GM12878 (cell line): ENCODE measurements at regions not wholly inside any gene's neighbourhood (a gene's known extent, or its start where the extent isn't known, plus 50 kb on each side); places are given as distances from the start of the nearest gene placed in this dataset.

Experiments used
- ATAC-seq: fragments of 200-7000 bp; cut with Tn5 transposase; 3 replicates; pipeline ENCODE4 v1.9.1; 2020; ENCODE audit warnings: mild to moderate bottlenecking, moderate library complexity
- BruUV-seq: library from RNA; stranded (reverse); fragments of 400-500 nt; replicated peaks from 2 replicates; lab custom pipeline; 2021; lab: Mats Ljungman, UMichigan
- CTCF ChIA-PET: fragments of 300-600 bp; sonication (Branson Sonifier 250); formaldehyde crosslinking; extraction: SDS; loops from one replicate; lab custom pipeline; 2021; ENCODE audit warnings: inconsistent platforms; lab: Yijun Ruan, JAX
- POLR2A ChIA-PET: fragments of 350-600 bp; formaldehyde crosslinking; extraction: SDS; loops from one replicate; lab custom pipeline; 2021; ENCODE audit warnings: inconsistent platforms; lab: Charles Lee
- RAD21 ChIA-PET: fragments of 300-600 bp; sonication (Branson Sonifier 250); formaldehyde crosslinking; loops from one replicate; lab custom pipeline; 2023; ENCODE audit warnings: antibody characterized with exemption; ENCODE audit not compliant: unreplicated experiment; lab: Charles Lee
- SMC1A ChIA-PET: fragments of 300-600 bp; sonication (Branson Sonifier 250); formaldehyde crosslinking; loops from one replicate; lab custom pipeline; 2023; ENCODE audit not compliant: unreplicated experiment, uncharacterized antibody; lab: Charles Lee
- DNase-seq: peaks from one replicate; pipeline ENCODE4 v3.0.0-alpha.2; 2011; ENCODE audit warnings: low read depth, low spot score
- FAIRE-seq: peaks from 3 replicates; lab custom pipeline; 2011; peaks lifted over from hg19 to GRCh38; lab: Jason Lieb, UNC
- H2AFZ ChIP-seq: 2 replicates; pipeline ENCODE4 v1.6.0; 2011; ENCODE audit warnings: low read depth, low read length, control low read depth; ENCODE audit not compliant: control insufficient read depth
- H3K27ac ChIP-seq: 2 replicates; pipeline ENCODE4 v1.5.1; 2011; ENCODE audit warnings: control low read depth; ENCODE audit not compliant: control insufficient read depth, insufficient read depth
- H3K27me3 ChIP-seq, 2 experiments: replicated peaks in 1 of 2; 2 replicates each; pipeline versions ENCODE4 v1.6.0 to v1.6.1; 2011; ENCODE audit warnings: low read length in 1 of 2; ENCODE audit not compliant: control insufficient read depth in 2 of 2, insufficient read depth in 2 of 2
- H3K36me3 ChIP-seq, 2 experiments: 2 replicates each; pipeline ENCODE4 v1.5.1; 2011; ENCODE audit warnings: low read length in 1 of 2; ENCODE audit not compliant: control insufficient read depth in 2 of 2, insufficient read depth in 2 of 2
- H3K4me1 ChIP-seq: 2 replicates; pipeline ENCODE4 v1.6.1; 2011; ENCODE audit warnings: mild to moderate bottlenecking, low read length, moderate library complexity, mixed read lengths; ENCODE audit not compliant: control insufficient read depth, insufficient read depth
- H3K4me2 ChIP-seq: 2 replicates; pipeline ENCODE4 v1.6.0; 2011; ENCODE audit warnings: control low read depth; ENCODE audit not compliant: control insufficient read depth, insufficient read depth
- H3K4me3 ChIP-seq: fragments of 200-600 bp; sonication (generic); 2 replicates; pipeline ENCODE4 v1.5.1; 2016
- H3K79me2 ChIP-seq: 2 replicates; pipeline ENCODE4 v1.6.0; 2011; ENCODE audit warnings: low read length; ENCODE audit not compliant: control insufficient read depth, insufficient read depth
- H3K9ac ChIP-seq: 2 replicates; pipeline ENCODE4 v1.8.0; 2011; ENCODE audit warnings: low read length, control low read depth, mixed read lengths; ENCODE audit not compliant: control insufficient read depth, insufficient read depth
- H3K9me3 ChIP-seq: replicated peaks from 3 replicates; pipeline ENCODE4 v1.5.1; 2011; ENCODE audit warnings: mild to moderate bottlenecking, low read length; ENCODE audit not compliant: control insufficient read depth, insufficient read depth
- H4K20me1 ChIP-seq: 2 replicates; pipeline ENCODE4 v1.6.0; 2011; ENCODE audit not compliant: control insufficient read depth, insufficient read depth
- CUX1 ChIP-seq: IDR thresholded peaks from 2 replicates; pipeline ENCODE4 v1.6.1; 2012; ENCODE audit warnings: improper control_type of control experiment, low read depth, low read length; ENCODE audit not compliant: insufficient replicate concordance
- E4F1 ChIP-seq: fragments of 450-650 bp; IDR thresholded peaks from 2 replicates; pipeline ENCODE4 v1.6.1; 2018; ENCODE audit warnings: borderline replicate concordance, mild to moderate bottlenecking; ENCODE audit not compliant: partially characterized antibody
- EGR1 ChIP-seq, 2 experiments: IDR thresholded peaks; 1 replicate in 1 of 2; 2 replicates in 1 of 2; pipeline ENCODE4 v1.6.1; 2011 to 2012; ENCODE audit warnings: low read depth in 2 of 2, low read length in 2 of 2, borderline replicate concordance in 1 of 2, mild to moderate bottlenecking in 1 of 2, moderate library complexity in 1 of 2
- FOXK2 ChIP-seq: fragments of 450-650 bp; IDR thresholded peaks from 2 replicates; pipeline ENCODE4 v1.6.1; 2017; ENCODE audit warnings: mild to moderate bottlenecking, moderate library complexity
- HDAC2 ChIP-seq: fragments of 200-600 bp; sonication (generic); IDR thresholded peaks from 2 replicates; pipeline ENCODE4 v1.6.1; 2017
- IKZF2 ChIP-seq, 2 experiments: fragments of 450-650 bp; IDR thresholded peaks; 2 replicates each; pipeline ENCODE4 v1.6.1; 2017; ENCODE audit warnings: mild to moderate bottlenecking in 2 of 2, moderate library complexity in 2 of 2
- JUNB ChIP-seq: IDR thresholded peaks from 2 replicates; pipeline ENCODE4 v1.6.1; 2016; ENCODE audit warnings: antibody characterized with exemption, mild to moderate bottlenecking
- MEF2A ChIP-seq: IDR thresholded peaks from 2 replicates; pipeline ENCODE4 v1.6.1; 2011; ENCODE audit warnings: low read depth, mild to moderate bottlenecking, low read length, moderate library complexity; ENCODE audit not compliant: insufficient read depth
- MLLT1 ChIP-seq: fragments of 450-650 bp; IDR thresholded peaks from 2 replicates; pipeline ENCODE4 v1.6.1; 2016; ENCODE audit warnings: mild to moderate bottlenecking
- NRF1 ChIP-seq: conservative IDR thresholded peaks from 2 replicates; pipeline ENCODE4 v1.6.1; 2011; ENCODE audit warnings: mild to moderate bottlenecking, low read depth, low read length, improper control_type of control experiment
- POU2F2 ChIP-seq: IDR thresholded peaks from 3 replicates; pipeline ENCODE4 v1.6.1; 2011; ENCODE audit warnings: low read depth, mild to moderate bottlenecking, low read length, borderline replicate concordance
- STAT3 ChIP-seq: IDR thresholded peaks from 2 replicates; pipeline ENCODE4 v1.6.1; 2011; ENCODE audit warnings: low read depth, low read length, improper control_type of control experiment
- in situ Hi-C: fragments of 300-500 bp; cut with MboI; formaldehyde crosslinking; loops from 9 replicates; pipeline ENCODE4 v1.14.3; 2018; ENCODE audit warnings: mixed read lengths
- intact Hi-C: fragments of 100-400 bp; cut with micrococcal nuclease; formaldehyde crosslinking; loops from one replicate; pipeline ENCODE4 v1.14.2; 2022; ENCODE audit not compliant: unreplicated experiment

GRCh38 chrX:45745479-45745878 is 544.8 kb upstream of the DIPK2B start:
- FAIRE-seq (no peak), DNase-seq (no peak), ATAC-seq (no peak)
- in situ Hi-C loops = no loop called here
- no peak overlapping the region for H3K4me3 ChIP-seq
- H4K20me1 ChIP-seq = no peaks in the 10 kb centered on the region
- H2AFZ ChIP-seq = no peak overlapping the region
- H3K9ac ChIP-seq = no peak overlapping the region
- no peaks in the 10 kb centered on the region for H3K27me3 ChIP-seq
- H3K79me2 ChIP-seq = no peaks in the 10 kb centered on the region
- no peaks in the 10 kb centered on the region for H3K36me3 ChIP-seq
- no peaks in the 10 kb centered on the region for H3K9me3 ChIP-seq
- RAD21 ChIA-PET = no interaction called here
- no peak overlapping the region for H3K27ac ChIP-seq
- CTCF ChIA-PET = interaction anchor here (0.6 kb wide), 1 partner anchor 141 kb away, joined by 3 read pairs; no protein-coding TSS in a partner anchor
- H3K4me1 ChIP-seq = no peaks in the 10 kb centered on the region
- TF ChIP-seq EGR1 (IDR thresholded peaks at IDR 0.05; ENCODE audit: borderline replicate concordance in 1 of 2, low read depth in 2 of 2, low read length in 2 of 2) (no peak), HDAC2 (no peak), MEF2A (no peak), MLLT1 (no peak), NRF1 (no peak), STAT3 (no peak), JUNB (no peak), E4F1 (no peak), CUX1 (no peak), POU2F2 (no peak), IKZF2 (IDR thresholded peaks at IDR 0.05) (no peak), FOXK2 (no peak)
- POLR2A ChIA-PET = no interaction called here
- SMC1A ChIA-PET = no interaction called here
- BruUV-seq = no TSS peak
- intact Hi-C loops = no loop called here
- no peak overlapping the region for H3K4me2 ChIP-seq
